ENCODE measurements at regions not wholly inside any gene's neighbourhood (a gene's known extent, or its start where the extent isn't known, plus 50 kb on each side); places are given as distances from the start of the nearest gene placed in this dataset.

DNA sequence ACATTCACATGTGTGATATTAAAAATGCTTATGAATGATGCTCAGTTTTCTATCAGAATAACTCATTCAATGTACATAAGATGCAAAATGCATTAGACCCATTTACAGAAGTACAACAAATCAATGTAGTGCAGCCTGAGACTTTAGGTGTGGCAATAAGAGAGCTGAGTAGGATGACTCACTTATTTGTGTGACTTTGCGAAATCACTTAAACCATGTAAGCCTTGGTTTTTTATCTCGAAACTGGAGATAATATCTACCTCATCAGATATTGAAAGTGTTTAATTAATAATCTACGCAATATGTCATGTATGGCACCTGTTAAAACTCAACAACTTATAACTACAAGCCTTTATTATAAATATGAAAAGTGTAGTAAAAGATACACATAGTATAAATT lies 105.7 kb upstream of the LUZP2 start:
- DNase-seq, result no peak
- Histone ChIP-seq H3K9me3 (no peaks in the 10 kb centered on the region), H3K4me1 (no peaks in the 10 kb centered on the region), H3K4me3 (no peak overlapping the region), H3K36me3 (ENCODE audit: insufficient read depth in 1 of 2, low read depth in 1 of 2) (no peaks in the 10 kb centered on the region), H3K27me3 (ENCODE audit: insufficient read depth in 3 of 3, low read length in 2 of 3) (no peaks in the 10 kb centered on the region), H3K27ac (no peak overlapping the region)
- WGBS, 3 donors, result 74 to 83% (median 79%) methylated on average over 3 of the region's 3 CpGs
- TF ChIP-seq CTCF (IDR thresholded peaks at IDR 0.05), result no peak
- no peak for ATAC-seq
- intact Hi-C loops (cut with DNase I), result no loop called here

DNA sequence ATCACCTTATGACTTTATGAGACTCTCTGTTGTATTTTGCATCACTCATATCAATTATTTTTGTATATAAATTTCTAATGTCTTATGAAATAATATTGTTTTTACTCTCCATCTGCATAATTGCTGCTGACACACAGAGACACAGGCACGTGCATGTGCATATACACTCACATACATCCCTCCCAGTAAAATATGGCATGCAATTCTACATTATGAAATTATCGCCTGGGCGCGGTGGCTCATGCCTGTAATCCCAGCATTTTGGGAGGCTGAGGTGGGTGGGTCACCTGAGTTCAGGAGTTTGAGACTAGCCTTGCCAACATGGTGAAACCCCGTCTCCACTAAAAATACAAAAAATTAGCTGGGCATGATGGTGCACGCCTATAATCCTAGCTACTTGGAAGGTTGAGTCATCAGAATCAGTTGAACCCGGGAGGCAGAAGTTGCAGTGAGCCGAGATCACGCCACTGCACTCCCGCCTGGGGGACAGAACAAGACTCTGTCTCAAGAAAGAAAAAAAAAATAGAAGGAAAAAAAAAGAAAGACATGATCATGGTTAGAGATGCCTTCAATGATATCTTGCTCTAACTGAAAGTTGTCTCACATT lies 96.7 kb upstream of the LUZP2 start:
- no peaks in the 10 kb centered on the region for H3K9me3 ChIP-seq

DNA sequence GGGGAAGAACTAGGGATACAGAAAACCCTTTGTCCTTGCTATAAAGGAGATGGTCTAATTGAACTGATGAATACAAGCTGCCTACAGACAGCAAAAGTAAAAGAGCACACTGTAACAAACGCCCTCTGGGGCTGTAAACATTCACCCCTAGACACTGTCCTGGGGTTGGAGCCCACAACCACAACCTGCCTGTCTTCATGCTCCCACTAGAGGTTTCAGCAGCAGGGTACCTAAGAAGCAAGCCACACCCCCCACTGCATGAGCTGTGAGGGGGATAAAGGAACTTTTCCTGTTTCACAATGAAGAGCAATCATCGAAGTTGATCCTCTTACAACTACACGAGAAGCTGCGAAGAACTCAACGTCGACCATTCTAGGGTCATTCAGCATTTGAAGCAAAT lies 90.5 kb upstream of the LUZP2 start:
- no peaks in the 10 kb centered on the region for H3K9me3 ChIP-seq
- no peak for ATAC-seq
- H3K27me3 ChIP-seq (ENCODE audit: insufficient read depth in 3 of 3, low read length in 2 of 3), result no peaks in the 10 kb centered on the region
- no peaks in the 10 kb centered on the region for H3K36me3 ChIP-seq (ENCODE audit: insufficient read depth in 1 of 2, low read depth in 1 of 2)
- H3K4me1 ChIP-seq, result no peaks in the 10 kb centered on the region
- no peak for TF ChIP-seq CTCF (IDR thresholded peaks at IDR 0.05)
- H3K27ac ChIP-seq, result no peak overlapping the region
- intact Hi-C loops (cut with DNase I), result no loop called here
- no peak for DNase-seq
- 73 to 77% (median 74%) methylated on average over 6 of the region's 6 CpGs for WGBS, 3 donors
- no peak overlapping the region for H3K4me3 ChIP-seq

More for the DNA sequence above, 96.7 kb upstream of the LUZP2 start:
- DNase-seq, result no peak
- H3K36me3 ChIP-seq (ENCODE audit: insufficient read depth in 1 of 2, low read depth in 1 of 2), result no peaks in the 10 kb centered on the region
- H3K4me3 ChIP-seq, result no peak overlapping the region
- H3K27ac ChIP-seq, result no peak overlapping the region
- no peaks in the 10 kb centered on the region for H3K4me1 ChIP-seq
- H3K27me3 ChIP-seq (ENCODE audit: insufficient read depth in 3 of 3, low read length in 2 of 3), result no peaks in the 10 kb centered on the region
- no peak for ATAC-seq
- WGBS, 3 donors, result 79 to 83% (median 82%) methylated on average over 10 of the region's 10 CpGs
- no peak for TF ChIP-seq CTCF (IDR thresholded peaks at IDR 0.05)
- intact Hi-C loops (cut with DNase I), result no loop called here

DNA sequence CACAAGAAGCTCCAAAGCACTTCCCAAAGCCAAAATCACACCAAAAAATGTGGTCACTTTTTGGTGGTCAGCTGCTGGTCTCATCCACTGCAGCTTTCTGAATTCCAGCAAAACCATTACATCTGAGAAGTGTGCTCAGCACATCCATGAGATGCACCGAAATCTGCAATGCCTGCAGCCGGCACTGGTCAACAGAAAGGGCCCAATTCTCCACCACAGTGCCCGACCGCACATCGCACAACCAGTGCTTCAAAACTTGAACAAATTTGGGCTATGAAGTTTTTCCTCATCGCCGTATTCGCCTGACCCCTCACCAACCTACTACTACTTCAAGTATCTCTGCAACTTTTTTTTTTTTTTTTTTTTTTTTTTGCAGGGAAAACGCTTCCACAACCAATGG lies 89.9 kb upstream of the LUZP2 start:
- H3K36me3 ChIP-seq (ENCODE audit: insufficient read depth in 1 of 2, low read depth in 1 of 2), result no peaks in the 10 kb centered on the region
- no peak overlapping the region for H3K4me3 ChIP-seq
- intact Hi-C loops (cut with DNase I), result no loop called here
- H3K4me1 ChIP-seq, result no peaks in the 10 kb centered on the region
- DNase-seq (no peak), ATAC-seq (no peak)
- no peaks in the 10 kb centered on the region for H3K27me3 ChIP-seq (ENCODE audit: insufficient read depth in 3 of 3, low read length in 2 of 3)
- WGBS, 3 donors, result 89 to 97% (median 94%) methylated on average over 9 of the region's 9 CpGs
- TF ChIP-seq CTCF (IDR thresholded peaks at IDR 0.05), result no peak
- H3K9me3 ChIP-seq, result no peaks in the 10 kb centered on the region
- no peak overlapping the region for H3K27ac ChIP-seq

- Histone ChIP-seq H3K27ac (no peak overlapping the region), H3K36me3 (ENCODE audit: insufficient read depth in 1 of 2, low read depth in 1 of 2) (no peaks in the 10 kb centered on the region), H3K27me3 (ENCODE audit: insufficient read depth in 3 of 3, low read length in 2 of 3) (no peaks in the 10 kb centered on the region), H3K9me3 (no peaks in the 10 kb centered on the region), H3K4me3 (no peak overlapping the region), H3K4me1 (no peaks in the 10 kb centered on the region)
- DNase-seq, result no peak
- TF ChIP-seq CTCF (IDR thresholded peaks at IDR 0.05), result no peak
- ATAC-seq, result no peak
- WGBS, 3 donors, result 14 to 22% (median 21%) methylated on average over 3 of the region's 3 CpGs
- intact Hi-C loops (cut with DNase I), result no loop called here
Measured at GRCh38 chr11:24407733-24408132, 89.1 kb upstream of the LUZP2 start.
